Right lobe of liver (tissue), 6 donors: ENCODE measurements at regions not wholly inside any gene's neighbourhood (a gene's known extent, or its start where the extent isn't known, plus 50 kb on each side); places are given as distances from the start of the nearest gene placed in this dataset.
A peak's percentile ranks its signal among the peaks of the same experiment; 100 is the strongest.

Experiments
- ATAC-seq, 4 donors: fragments of 200-7000 bp; cut with Tn5 transposase; one replicate each; pipeline ENCODE4 v1.9.1; 2020; ENCODE audit warnings: mild to moderate bottlenecking in 4 of 4, moderate library complexity in 4 of 4
- DNase-seq, 3 donors: peaks; one replicate each; pipeline ENCODE4 v3.0.0-alpha.2; 2020
- H3K27ac ChIP-seq, 3 donors: fragments of 200-600 bp; one replicate each; pipeline ENCODE4 v1.8.0; 2022
- H3K27me3 ChIP-seq, 2 donors: fragments of 200-600 bp; one replicate each; pipeline ENCODE4 v1.8.0; 2022
- H3K36me3 ChIP-seq, 4 donors: fragments of 200-600 bp; sonication (generic) in 1 of 4; one replicate each; pipeline versions ENCODE4 v1.5.1 to v1.8.0; 2017 to 2022; ENCODE audit warnings: control low read depth in 1 of 4
- H3K4me1 ChIP-seq, 4 donors: fragments of 200-600 bp; sonication (generic) in 1 of 4; one replicate each; pipeline versions ENCODE4 v1.5.1 to v1.8.0; 2017 to 2022; ENCODE audit warnings: control low read depth in 1 of 4
- H3K4me3 ChIP-seq, 3 donors: fragments of 200-600 bp; one replicate each; pipeline ENCODE4 v1.8.0; 2022
- H3K9me3 ChIP-seq, 4 donors: fragments of 200-600 bp; sonication (generic) in 1 of 4; one replicate each; pipeline versions ENCODE4 v1.5.1 to v1.8.0; 2017 to 2022; ENCODE audit warnings: control low read depth in 1 of 4
- POLR2A ChIP-seq: fragments of 450-650 bp; IDR thresholded peaks from one replicate; pipeline ENCODE4 v1.6.1; 2017; ENCODE audit warnings: antibody characterized with exemption, mild to moderate bottlenecking
- WGBS: methylation state at CpG from one replicate; pipeline ENCODE4 v1.1.6; 2018; ENCODE audit warnings: low coverage, low lambda C conversion rate; ENCODE audit not compliant: insufficient coverage; ENCODE audit errors: missing lambda C conversion rate; 5-methylcytosine and 5-hydroxymethylcytosine counted together
- intact Hi-C, 2 donors: fragments of 100-400 bp; cut with DNase I; formaldehyde crosslinking; loops; one replicate each; pipeline versions ENCODE4 v1.11.2 to v1.14.1; 2022
- TF ChIP-seq, protein P1 (sequence below), 4 donors: fragments of 200-600 bp in 3 of 4; fragments of 450-650 bp in 1 of 4; IDR thresholded peaks; one replicate each; pipeline versions ENCODE4 v1.5.1 to v1.8.0; 2016 to 2022; ENCODE audit warnings: antibody characterized with exemption in 4 of 4, mild to moderate bottlenecking in 2 of 4
- donor health status: DM: no; HTN: yes; CAD: no.
- donor health status: DM: no; HTN: no; CAD: no.
- donor health status: DM: no; HTN: no; CAD: no.
- donor health status: DM: no; HTN: yes; CAD: no.
- donor health status: DM: no; HTN: yes; CAD: no.

DNA sequence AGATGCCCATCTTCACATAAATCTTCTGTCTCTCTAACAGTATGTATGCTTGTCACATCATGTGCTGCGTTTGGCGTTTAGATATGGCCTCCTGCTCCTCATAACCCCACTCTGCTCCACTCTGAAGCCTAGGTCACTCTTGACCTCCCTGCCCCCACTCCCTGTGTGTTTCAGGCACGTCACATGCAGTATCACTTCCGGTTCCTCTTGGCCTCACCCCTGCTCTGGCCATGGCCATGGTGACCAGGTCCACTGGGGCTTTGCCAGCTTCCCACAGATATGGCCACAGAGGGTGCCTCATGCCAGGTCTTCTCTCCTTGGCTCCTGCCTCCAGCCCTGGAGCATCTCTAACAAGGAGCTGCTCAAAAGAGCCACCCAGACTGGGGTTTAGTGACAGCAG is 160.0 kb downstream of the RNF152 start:
- Histone ChIP-seq H3K9me3 (no peaks in the 10 kb centered on the region), H3K4me3 (no peak overlapping the region), H3K36me3 (no peaks in the 10 kb centered on the region), H3K27me3 (no peaks in the 10 kb centered on the region), H3K27ac (peak overlapping the region; percentile 92 to 99 (median 98)), H3K4me1 (peaks cover 0 to 49% (median 22%) of the 10 kb centered on the region in 4 donors)
- ATAC-seq (peak; percentile 33 to 52 (median 45)), DNase-seq (peak; percentile 65 to 83 (median 83))
- intact Hi-C loops: loop anchor here (5.0 to 10.0 kb wide), 2 partner anchors 86 to 88 kb away; no protein-coding TSS in a partner anchor
- WGBS: 49% methylated on average over 4 of the region's 4 CpGs
- no peak for TF ChIP-seq POLR2A
- TF ChIP-seq, protein P1, sequence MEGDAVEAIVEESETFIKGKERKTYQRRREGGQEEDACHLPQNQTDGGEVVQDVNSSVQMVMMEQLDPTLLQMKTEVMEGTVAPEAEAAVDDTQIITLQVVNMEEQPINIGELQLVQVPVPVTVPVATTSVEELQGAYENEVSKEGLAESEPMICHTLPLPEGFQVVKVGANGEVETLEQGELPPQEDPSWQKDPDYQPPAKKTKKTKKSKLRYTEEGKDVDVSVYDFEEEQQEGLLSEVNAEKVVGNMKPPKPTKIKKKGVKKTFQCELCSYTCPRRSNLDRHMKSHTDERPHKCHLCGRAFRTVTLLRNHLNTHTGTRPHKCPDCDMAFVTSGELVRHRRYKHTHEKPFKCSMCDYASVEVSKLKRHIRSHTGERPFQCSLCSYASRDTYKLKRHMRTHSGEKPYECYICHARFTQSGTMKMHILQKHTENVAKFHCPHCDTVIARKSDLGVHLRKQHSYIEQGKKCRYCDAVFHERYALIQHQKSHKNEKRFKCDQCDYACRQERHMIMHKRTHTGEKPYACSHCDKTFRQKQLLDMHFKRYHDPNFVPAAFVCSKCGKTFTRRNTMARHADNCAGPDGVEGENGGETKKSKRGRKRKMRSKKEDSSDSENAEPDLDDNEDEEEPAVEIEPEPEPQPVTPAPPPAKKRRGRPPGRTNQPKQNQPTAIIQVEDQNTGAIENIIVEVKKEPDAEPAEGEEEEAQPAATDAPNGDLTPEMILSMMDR (IDR thresholded peaks at IDR 0.05): no peak

DNA sequence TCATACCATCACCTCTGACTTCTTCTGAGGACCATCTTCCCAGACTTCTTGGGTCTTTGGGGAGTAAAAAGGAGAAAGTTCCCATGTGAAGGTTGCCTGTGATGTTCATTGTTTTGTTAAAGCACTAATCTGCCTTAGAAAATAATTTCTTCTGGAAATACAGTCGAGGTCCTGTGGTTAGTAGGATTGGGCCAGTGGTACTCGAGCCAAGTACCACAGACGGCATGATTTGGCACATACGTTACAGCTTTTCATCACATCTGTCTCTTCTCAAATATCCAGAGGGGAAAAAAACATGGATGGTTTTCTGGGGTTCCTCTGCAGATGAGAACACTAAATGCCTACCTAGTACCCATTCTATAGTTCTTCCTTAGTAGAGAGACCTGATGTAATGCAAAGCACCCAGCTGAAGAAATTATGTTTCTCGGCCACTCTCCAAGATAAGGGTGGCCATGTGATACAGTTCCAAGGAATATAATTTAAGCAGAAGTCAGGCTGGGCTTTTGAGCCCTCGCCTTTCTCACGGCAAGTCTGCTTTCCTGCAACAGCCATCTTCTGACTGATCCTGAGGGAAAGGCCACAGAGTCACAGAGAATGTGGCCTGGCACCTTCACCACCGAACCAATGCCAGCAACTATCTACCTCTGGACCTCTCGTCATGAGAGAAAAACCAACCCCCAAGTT is 161.0 kb downstream of the RNF152 start:
- ATAC-seq (no peak), DNase-seq (no peak)
- no peak for TF ChIP-seq POLR2A
- TF ChIP-seq, protein P1 (IDR thresholded peaks at IDR 0.05): no peak
- Histone ChIP-seq H3K4me1 (peaks cover 0 to 39% (median 17%) of the 10 kb centered on the region in 4 donors), H3K27ac (peak overlapping the region; percentile 40 to 99 (median 98)), H3K9me3 (no peaks in the 10 kb centered on the region), H3K4me3 (no peak overlapping the region), H3K36me3 (no peaks in the 10 kb centered on the region), H3K27me3 (no peaks in the 10 kb centered on the region)
- WGBS: 77% methylated on average over 9 of the region's 9 CpGs
- intact Hi-C loops: loop anchor here (5.0 to 10.0 kb wide), 2 partner anchors 85 to 87 kb away; no protein-coding TSS in a partner anchor

DNA sequence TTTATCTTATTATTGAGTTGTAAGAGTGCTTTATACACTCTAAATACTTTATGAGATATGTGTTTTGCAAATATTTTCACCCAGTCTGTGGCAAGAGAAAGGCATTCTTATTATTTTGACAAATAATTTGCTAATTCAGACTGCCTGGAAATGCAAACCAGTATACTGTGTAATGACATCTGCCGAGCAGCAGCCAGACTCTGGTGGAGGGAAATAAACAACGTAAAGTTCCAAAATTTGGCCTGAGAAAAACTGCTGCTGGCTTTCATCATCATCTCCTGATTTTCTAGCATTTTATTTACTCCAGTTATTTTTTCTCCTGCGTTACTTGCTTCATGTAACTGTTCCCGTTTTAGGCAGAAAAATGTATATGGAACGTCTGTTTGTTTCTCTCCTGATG is 161.6 kb downstream of the RNF152 start:
- Histone ChIP-seq H3K4me3 (no peak overlapping the region), H3K36me3 (no peaks in the 10 kb centered on the region), H3K27ac (peak overlapping the region in 2 of 3 donors; percentile 40 to 99), H3K9me3 (no peaks in the 10 kb centered on the region), H3K27me3 (no peaks in the 10 kb centered on the region), H3K4me1 (peaks cover 0 to 32% (median 14%) of the 10 kb centered on the region in 4 donors)
- no peak for TF ChIP-seq POLR2A
- TF ChIP-seq, protein P1 (IDR thresholded peaks at IDR 0.05): no peak
- WGBS: 54% methylated on average over 5 of the region's 5 CpGs
- DNase-seq (no peak), ATAC-seq (no peak)
- intact Hi-C loops: loop anchor here (5.0 to 10.0 kb wide), 2 partner anchors 84 to 86 kb away; no protein-coding TSS in a partner anchor

DNA sequence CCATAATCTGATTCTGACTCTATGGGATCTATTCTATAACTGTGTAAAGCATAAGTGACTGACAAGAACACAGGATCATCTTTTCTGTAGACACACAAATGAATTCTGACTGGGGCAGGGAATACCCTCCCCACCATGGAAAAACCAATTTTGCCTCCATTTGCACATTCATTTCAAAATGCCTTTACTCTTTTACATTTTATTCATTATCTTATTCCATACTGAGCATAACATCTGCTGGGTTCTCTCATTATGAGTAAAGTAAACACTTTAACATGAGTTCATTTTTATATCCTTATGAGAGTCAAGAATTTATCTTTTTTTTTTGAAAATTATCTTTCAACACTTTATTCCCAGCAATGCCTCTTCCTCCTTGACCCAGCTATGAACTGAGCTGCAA is 163.5 kb downstream of the RNF152 start:
- Histone ChIP-seq H3K4me3 (no peak overlapping the region), H3K36me3 (no peaks in the 10 kb centered on the region), H3K4me1 (peaks cover 0 to 17% (median 7%) of the 10 kb centered on the region in 4 donors), H3K27ac (no peak overlapping the region), H3K9me3 (no peaks in the 10 kb centered on the region), H3K27me3 (no peaks in the 10 kb centered on the region)
- DNase-seq (no peak), ATAC-seq (no peak)
- intact Hi-C loops: no loop called here
- no peak for TF ChIP-seq POLR2A
- TF ChIP-seq, protein P1 (IDR thresholded peaks at IDR 0.05): no peak
